HEK293T (cell line): ENCODE measurements at regions not wholly inside any gene's neighbourhood (a gene's known extent, or its start where the extent isn't known, plus 50 kb on each side); places are given as distances from the start of the nearest gene placed in this dataset.

ENCODE experiments used
- CTCF ChIA-PET: fragments of 350-600 bp; formaldehyde crosslinking; extraction: SDS; loops from one replicate; lab custom pipeline; 2021; ENCODE audit warnings: antibody characterized with exemption, inconsistent platforms; lab: Yijun Ruan, JAX
- POLR2A ChIA-PET: fragments of 350-600 bp; formaldehyde crosslinking; extraction: SDS; loops from one replicate; lab custom pipeline; 2020; ENCODE audit warnings: antibody characterized with exemption, inconsistent platforms; lab: Yijun Ruan, JAX
- DNase-seq: peaks from one replicate; pipeline ENCODE4 v3.0.0; 2012; ENCODE audit warnings: mixed read lengths; ENCODE audit errors: extremely low spot score
- ARNT ChIP-seq: fragments of 450-650 bp; IDR thresholded peaks from 2 replicates; pipeline ENCODE4 v1.6.1; 2017; ENCODE audit warnings: mild to moderate bottlenecking
- BHLHE40 ChIP-seq: fragments of 450-650 bp; IDR thresholded peaks from 2 replicates; pipeline ENCODE4 v1.6.1; 2016; ENCODE audit warnings: mild to moderate bottlenecking, moderate library complexity, borderline replicate concordance
- CTBP1 ChIP-seq: fragments of 450-650 bp; IDR thresholded peaks from 2 replicates; pipeline ENCODE4 v1.6.1; 2016; ENCODE audit warnings: borderline replicate concordance
- ELF4 ChIP-seq: fragments of 450-650 bp; IDR thresholded peaks from 2 replicates; pipeline ENCODE4 v1.6.1; 2017; ENCODE audit warnings: antibody characterized with exemption
- FOXA1 ChIP-seq: fragments of 450-650 bp; IDR thresholded peaks from 2 replicates; pipeline ENCODE4 v1.6.1; 2016; ENCODE audit warnings: mild to moderate bottlenecking
- FOXK2 ChIP-seq: fragments of 450-650 bp; IDR thresholded peaks from 2 replicates; pipeline ENCODE4 v1.6.1; 2016; ENCODE audit warnings: mild to moderate bottlenecking
- FOXM1 ChIP-seq: fragments of 450-650 bp; IDR thresholded peaks from 2 replicates; pipeline ENCODE4 v1.6.1; 2017; ENCODE audit warnings: mild to moderate bottlenecking, borderline replicate concordance
- HDGF ChIP-seq: fragments of 450-650 bp; IDR thresholded peaks from 2 replicates; pipeline ENCODE4 v1.6.1; 2017; ENCODE audit warnings: antibody characterized with exemption, borderline replicate concordance
- L3MBTL2 ChIP-seq: fragments of 450-650 bp; conservative IDR thresholded peaks from 2 replicates; pipeline ENCODE4 v1.6.1; 2016; ENCODE audit warnings: mild to moderate bottlenecking
- LEF1 ChIP-seq: fragments of 450-650 bp; IDR thresholded peaks from 2 replicates; pipeline ENCODE4 v1.6.1; 2017; ENCODE audit warnings: mild to moderate bottlenecking, borderline replicate concordance
- NFRKB ChIP-seq: fragments of 450-650 bp; IDR thresholded peaks from 2 replicates; pipeline ENCODE4 v1.6.1; 2016; ENCODE audit warnings: mild to moderate bottlenecking, moderate library complexity
- PKNOX1 ChIP-seq: fragments of 450-650 bp; IDR thresholded peaks from 2 replicates; pipeline ENCODE4 v1.6.1; 2016
- SP1 ChIP-seq: fragments of 450-650 bp; IDR thresholded peaks from 2 replicates; pipeline ENCODE4 v1.6.1; 2017
- SUZ12 ChIP-seq: fragments of 450-650 bp; IDR thresholded peaks from 2 replicates; pipeline ENCODE4 v1.6.1; 2016; ENCODE audit warnings: mild to moderate bottlenecking
- TARDBP ChIP-seq: fragments of 450-650 bp; IDR thresholded peaks from 2 replicates; pipeline ENCODE4 v1.6.1; 2016
- ZNF384 ChIP-seq: fragments of 450-650 bp; IDR thresholded peaks from 2 replicates; pipeline ENCODE4 v1.6.1; 2016

DNA sequence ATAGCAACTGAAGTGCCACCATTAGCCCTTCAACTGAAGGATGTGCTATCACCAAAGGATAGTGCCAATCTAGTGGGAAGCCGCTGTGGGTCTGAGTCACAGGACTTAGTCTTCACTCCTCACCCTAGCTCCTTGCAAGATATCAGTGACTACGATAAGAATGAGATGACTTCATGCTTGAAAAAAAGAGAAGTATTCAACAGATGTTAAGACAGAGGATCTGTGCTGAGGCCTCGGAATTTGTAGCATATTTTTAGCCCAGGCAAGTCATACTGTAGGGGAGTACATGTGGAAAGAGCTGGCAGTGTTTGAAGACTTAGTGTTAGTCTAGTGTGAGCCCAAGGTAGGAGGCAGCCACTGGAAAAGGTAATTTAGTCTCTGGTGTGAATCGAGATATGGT is 270.7 kb upstream of the LRTM1 start:
- TF ChIP-seq ARNT (no peak), ZNF384 (no peak), LEF1 (no peak), SUZ12 (no peak), SP1 (no peak), BHLHE40 (no peak), FOXK2 (no peak), CTBP1 (no peak), TARDBP (no peak), L3MBTL2 (no peak), PKNOX1 (no peak), ELF4 (no peak), FOXM1 (no peak), FOXA1 (no peak), NFRKB (no peak), HDGF (no peak)
- no peak for DNase-seq
- ChIA-PET CTCF (no interaction called here), POLR2A (no interaction called here)

- POLR2A ChIA-PET, result no interaction called here
- TF ChIP-seq CTBP1, result no peak
- no peak for TF ChIP-seq FOXM1
- TF ChIP-seq L3MBTL2, result no peak
- TF ChIP-seq ZNF384, result no peak
- TF ChIP-seq NFRKB, result no peak
- TF ChIP-seq BHLHE40, result no peak
- TF ChIP-seq PKNOX1, result no peak
- TF ChIP-seq SP1, result no peak
- no peak for TF ChIP-seq SUZ12
- TF ChIP-seq FOXA1, result no peak
- no peak for TF ChIP-seq FOXK2
- no peak for TF ChIP-seq ELF4
- CTCF ChIA-PET, result no interaction called here
- DNase-seq, result no peak
These were observed 269.2 kb upstream of the LRTM1 start for GRCh38 chr3:55197021-55197420.

GRCh38 chr3:55196495-55196894 is 268.6 kb upstream of the LRTM1 start:
- ChIA-PET POLR2A (no interaction called here), CTCF (no interaction called here)

GRCh38 chr3:55194376-55194775 is 266.5 kb upstream of the LRTM1 start:
- ChIA-PET CTCF (no interaction called here), POLR2A (no interaction called here)
- TF ChIP-seq ZNF384 (no peak), SP1 (no peak), FOXA1 (no peak)
- DNase-seq, result no peak

More at GRCh38 chr3:55196495-55196894, 268.6 kb upstream of the LRTM1 start:
- DNase-seq, result no peak
- TF ChIP-seq TARDBP (no peak), CTBP1 (no peak), FOXM1 (no peak), FOXA1 (no peak), BHLHE40 (no peak), ELF4 (no peak), PKNOX1 (no peak), LEF1 (no peak), SUZ12 (no peak), L3MBTL2 (no peak), ARNT (no peak), HDGF (no peak), FOXK2 (no peak), SP1 (no peak), NFRKB (no peak), ZNF384 (no peak)

GRCh38 chr3:55191911-55192775 is 264.3 kb upstream of the LRTM1 start:
- no peak for DNase-seq
- ChIA-PET CTCF (no interaction called here), POLR2A (no interaction called here)
- TF ChIP-seq LEF1 (no peak), NFRKB (no peak), CTBP1 (no peak), ARNT (no peak), FOXA1 (no peak), HDGF (no peak), SUZ12 (no peak), SP1 (no peak), FOXK2 (no peak), ELF4 (no peak), BHLHE40 (no peak), FOXM1 (no peak)

DNA sequence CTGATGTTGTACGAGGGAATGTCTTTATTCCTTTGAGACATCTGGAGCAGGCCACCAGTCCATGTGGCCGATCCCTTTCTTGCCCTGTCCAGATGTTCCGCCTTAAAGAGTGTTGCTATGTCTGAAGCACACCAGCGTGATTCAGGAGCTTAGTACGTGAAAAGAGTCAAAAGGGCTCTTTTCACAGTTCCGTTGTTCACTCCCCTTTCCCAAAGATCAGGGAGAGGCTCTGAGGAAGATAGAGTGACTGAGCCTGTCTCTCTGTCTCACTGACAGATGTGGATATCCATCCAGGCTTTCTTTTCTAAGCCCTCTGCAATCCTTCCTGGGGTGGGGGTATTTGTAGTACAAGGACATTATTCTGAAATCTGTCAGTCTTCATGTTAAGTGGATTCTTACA is 262.5 kb upstream of the LRTM1 start:
- DNase-seq, result no peak
- no peak for TF ChIP-seq ZNF384
- TF ChIP-seq SUZ12, result no peak
- no peak for TF ChIP-seq ARNT
- no peak for TF ChIP-seq HDGF
- no peak for TF ChIP-seq FOXM1
- TF ChIP-seq PKNOX1, result no peak
- no peak for TF ChIP-seq SP1
- no peak for TF ChIP-seq FOXA1
- TF ChIP-seq LEF1, result no peak
- TF ChIP-seq L3MBTL2, result no peak
- no peak for TF ChIP-seq ELF4
- TF ChIP-seq CTBP1, result no peak
- ChIA-PET POLR2A (no interaction called here), CTCF (interaction anchor here (0.6 kb wide), 1 partner anchor 638 kb away, joined by 3 read pairs; no protein-coding TSS in a partner anchor)
